A673 (cell line): ENCODE measurements at regions not wholly inside any gene's neighbourhood (a gene's known extent, or its start where the extent isn't known, plus 50 kb on each side); places are given as distances from the start of the nearest gene placed in this dataset.

Experiments used
- BruUV-seq: library from RNA; stranded (reverse); fragments of 400-500 nt; replicated peaks from 2 replicates; lab custom pipeline; 2021; lab: Mats Ljungman, UMichigan
- CTCF ChIA-PET: fragments of 300-600 bp; sonication (Branson Sonifier 250); formaldehyde crosslinking; loops from one replicate; lab custom pipeline; 2022; ENCODE audit warnings: antibody characterized with exemption; lab: Charles Lee
- POLR2A ChIA-PET: fragments of 300-600 bp; sonication (Branson Sonifier 250); formaldehyde crosslinking; loops from one replicate; lab custom pipeline; 2022; ENCODE audit warnings: antibody characterized with exemption; ENCODE audit not compliant: low non-redundant PET; lab: Charles Lee
- DNase-seq: peaks from one replicate; pipeline ENCODE4 v3.0.0-alpha.2; 2015; ENCODE audit warnings: low spot score
- H3K27ac ChIP-seq: fragments of 200-600 bp; sonication (generic); 2 replicates; pipeline ENCODE4 v1.5.1; 2016; ENCODE audit warnings: mixed run types, low read depth, mild to moderate bottlenecking, mixed read lengths, antibody characterized with exemption, low read length; ENCODE audit not compliant: poor library complexity, severe bottlenecking
- H3K27me3 ChIP-seq: fragments of 200-600 bp; sonication (generic); replicated peaks from 2 replicates; pipeline ENCODE4 v1.6.1; 2017; ENCODE audit warnings: mixed run types, low read depth, mild to moderate bottlenecking, mixed read lengths, antibody characterized with exemption, low read length; ENCODE audit not compliant: insufficient read depth, poor library complexity
- H3K36me3 ChIP-seq: fragments of 200-600 bp; sonication (generic); 2 replicates; pipeline ENCODE4 v1.6.1; 2016; ENCODE audit warnings: mixed run types, mild to moderate bottlenecking, mixed read lengths, antibody characterized with exemption, low read length; ENCODE audit not compliant: insufficient read depth, poor library complexity, severe bottlenecking
- H3K4me1 ChIP-seq: fragments of 200-600 bp; sonication (generic); 2 replicates; pipeline ENCODE4 v1.6.1; 2017; ENCODE audit warnings: mixed run types, mild to moderate bottlenecking, mixed read lengths, antibody characterized with exemption, low read length; ENCODE audit not compliant: insufficient read depth, poor library complexity, severe bottlenecking
- H3K4me3 ChIP-seq: fragments of 200-600 bp; sonication (generic); 2 replicates; pipeline ENCODE4 v1.5.1; 2016; ENCODE audit warnings: low read depth, mixed run types, mild to moderate bottlenecking, mixed read lengths, low read length; ENCODE audit not compliant: poor library complexity, severe bottlenecking
- H3K9me3 ChIP-seq: fragments of 200-600 bp; sonication (generic); 2 replicates; pipeline ENCODE4 v1.6.1; 2016; ENCODE audit warnings: mixed run types, low read depth, mild to moderate bottlenecking, mixed read lengths, antibody characterized with exemption, low read length; ENCODE audit not compliant: poor library complexity, severe bottlenecking
- CTCF ChIP-seq: fragments of 300-800, 200-600 bp; sonication (generic); conservative IDR thresholded peaks from 2 replicates; pipeline ENCODE4 v1.5.1; 2017; ENCODE audit warnings: low read depth, mild to moderate bottlenecking, antibody characterized with exemption, low read length, moderate library complexity, mixed read lengths
- EZH2 ChIP-seq: fragments of 200-600 bp; sonication (generic); IDR thresholded peaks from 2 replicates; pipeline ENCODE4 v1.6.1; 2017; ENCODE audit warnings: borderline replicate concordance, low read depth, mild to moderate bottlenecking, mixed read lengths, antibody characterized with exemption, low read length; ENCODE audit not compliant: poor library complexity, severe bottlenecking
- intact Hi-C: fragments of 100-400 bp; cut with micrococcal nuclease; formaldehyde crosslinking; loops from one replicate; pipeline ENCODE4 v1.10.0; 2022; ENCODE audit not compliant: unreplicated experiment

DNA sequence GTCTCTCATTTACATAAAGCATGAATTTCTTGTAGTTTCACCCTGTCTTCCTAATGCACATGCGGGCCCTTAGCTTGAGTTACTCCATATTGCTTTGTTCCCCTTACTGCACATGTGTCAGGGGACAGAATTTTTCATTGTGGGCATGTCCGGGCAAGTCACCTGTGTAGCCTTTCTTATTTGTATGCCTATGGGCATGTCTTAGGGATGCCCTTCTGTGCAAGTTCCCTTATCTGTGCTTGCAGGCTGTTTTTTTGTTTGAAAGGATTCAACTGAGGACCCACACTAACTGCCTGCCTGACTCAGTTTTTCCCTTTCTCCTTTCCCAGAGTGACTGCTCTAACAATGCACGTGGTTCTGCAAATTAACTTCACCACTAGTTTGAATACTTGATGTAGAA is 161.7 kb downstream of the YTHDC2 start:
- Histone ChIP-seq H3K4me3 (no peak overlapping the region), H3K27ac (no peak overlapping the region), H3K4me1 (no peaks in the 10 kb centered on the region), H3K9me3 (no peaks in the 10 kb centered on the region), H3K36me3 (no peaks in the 10 kb centered on the region), H3K27me3 (no peaks in the 10 kb centered on the region)
- intact Hi-C loops: loop anchor here (5.0 to 10.0 kb wide), 5 partner anchors 550 to 1570 kb away; partner anchors contain the start of gene KCNN2
- no TSS peak for BruUV-seq
- no peak for TF ChIP-seq EZH2
- TF ChIP-seq CTCF: no peak
- DNase-seq: no peak
- CTCF ChIA-PET: interaction anchor here (0.7 kb wide), 1 partner anchor 832 kb away, joined by 3 read pairs; no protein-coding TSS in a partner anchor
- POLR2A ChIA-PET: no interaction called here

DNA sequence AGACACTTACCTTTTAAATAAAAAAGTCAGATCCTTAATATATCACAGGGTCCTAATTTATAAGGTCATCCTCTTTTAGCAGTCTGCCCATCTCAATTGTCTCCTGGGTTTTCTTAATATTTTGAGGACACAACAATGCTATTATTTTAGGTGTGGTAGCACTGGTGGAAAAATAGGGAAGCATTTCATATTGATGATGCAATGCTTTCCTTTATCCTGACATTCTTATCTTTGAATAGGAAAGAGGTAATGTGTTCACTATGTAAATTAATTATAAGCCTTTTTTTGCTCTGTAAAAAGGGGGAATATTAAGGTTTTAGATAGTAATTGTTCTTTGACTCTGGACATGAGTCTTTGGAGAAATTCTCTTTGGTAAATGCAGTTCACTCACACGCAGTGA is 164.7 kb downstream of the YTHDC2 start:
- no peak for TF ChIP-seq CTCF
- TF ChIP-seq EZH2: no peak
- H3K9me3 ChIP-seq: no peaks in the 10 kb centered on the region
- no peak overlapping the region for H3K27ac ChIP-seq
- no peaks in the 10 kb centered on the region for H3K27me3 ChIP-seq
- H3K4me3 ChIP-seq: no peak overlapping the region
- H3K4me1 ChIP-seq: no peaks in the 10 kb centered on the region
- BruUV-seq: no TSS peak
- no peaks in the 10 kb centered on the region for H3K36me3 ChIP-seq
- POLR2A ChIA-PET: no interaction called here
- CTCF ChIA-PET: no interaction called here
- no peak for DNase-seq
- intact Hi-C loops: loop anchor here (2.0 to 10.0 kb wide), 6 partner anchors 547 to 1567 kb away; partner anchors contain the start of gene KCNN2

DNA sequence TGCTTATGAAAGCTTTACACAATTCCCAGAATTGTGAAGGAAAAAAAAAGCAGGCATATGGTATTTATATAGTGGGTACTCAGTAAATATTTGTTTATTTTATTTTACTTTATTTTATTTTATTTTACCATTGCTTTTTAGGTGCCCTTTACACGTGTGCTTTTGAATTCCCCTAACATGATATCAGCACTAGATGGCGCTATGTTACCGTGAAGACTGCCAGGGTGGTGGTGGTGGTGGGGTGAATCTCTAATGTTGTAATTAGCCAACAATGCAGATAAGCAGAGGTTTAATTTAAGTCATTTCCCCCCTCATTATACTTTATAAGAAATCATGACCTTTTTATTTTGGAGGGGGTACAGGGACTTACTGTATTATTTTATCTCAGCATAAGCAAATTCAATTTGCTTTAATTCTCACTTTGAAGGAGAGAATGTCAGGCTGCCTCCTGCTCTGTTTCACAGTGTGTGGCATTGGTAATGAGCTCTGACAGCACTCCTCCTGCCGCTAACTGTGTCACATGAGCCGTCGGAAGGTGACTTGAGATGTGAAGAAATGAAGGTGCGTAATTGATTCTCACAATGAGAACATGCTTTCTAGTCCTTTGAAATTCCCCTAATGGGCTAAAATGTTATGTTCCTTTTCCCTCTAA is 165.6 kb downstream of the YTHDC2 start:
- Histone ChIP-seq H3K27ac (no peak overlapping the region), H3K4me3 (no peak overlapping the region), H3K36me3 (no peaks in the 10 kb centered on the region), H3K9me3 (no peaks in the 10 kb centered on the region), H3K4me1 (no peaks in the 10 kb centered on the region), H3K27me3 (no peaks in the 10 kb centered on the region)
- TF ChIP-seq EZH2: no peak
- TF ChIP-seq CTCF: peak; percentile 83
- peak; percentile 70 for DNase-seq
- ChIA-PET POLR2A (no interaction called here), CTCF (interaction anchor here (0.8 kb wide), 1 partner anchor 67 kb away, joined by 3 read pairs; no protein-coding TSS in a partner anchor)
- no TSS peak for BruUV-seq
- intact Hi-C loops: loop anchor here (2.0 to 10.0 kb wide), 6 partner anchors 546 to 1566 kb away; partner anchors contain the start of gene KCNN2
